ENCODE measurements at regions not wholly inside any gene's neighbourhood (a gene's known extent, or its start where the extent isn't known, plus 50 kb on each side); places are given as distances from the start of the nearest gene placed in this dataset.

GRCh38 chr2:46848447-46848846 is 67.2 kb downstream of the MCFD2 start:
- no peak overlapping the region for H3K9ac ChIP-seq (ENCODE audit: extremely low read depth, low read length, poor library complexity, severe bottlenecking)
- 85 to 92% methylated on average over 5 of the region's 5 CpGs for WGBS, 2 experiments (ENCODE audit: insufficient coverage in 1 of 2, insufficient read length in 1 of 2)

GRCh38 chr2:46847726-46848412 is 67.7 kb downstream of the MCFD2 start:
- Histone ChIP-seq H3K4me3 (ENCODE audit: low read length) (no peak overlapping the region), H3K4me1 (ENCODE audit: control insufficient read depth, insufficient read depth, low read length) (no peaks in the 10 kb centered on the region), H3K27me3 (ENCODE audit: control insufficient read depth, insufficient read depth, low read length, poor library complexity, severe bottlenecking) (no peaks in the 10 kb centered on the region), H3K27ac (ENCODE audit: low read depth, low read length) (no peak overlapping the region), H3K36me3 (ENCODE audit: control insufficient read depth, insufficient read depth, low read length) (no peaks in the 10 kb centered on the region), H3K9ac (ENCODE audit: extremely low read depth, low read length, poor library complexity, severe bottlenecking) (no peak overlapping the region), H3K9me3 (ENCODE audit: control insufficient read depth, low read length) (no peaks in the 10 kb centered on the region)
- Mint-ChIP-seq H3K27ac (no peak overlapping the region), H3K36me3 (ENCODE audit: low read depth) (no peaks in the 10 kb centered on the region), H3K9me3 (no peaks in the 10 kb centered on the region), H3K4me1 (no peaks in the 10 kb centered on the region), H3K27me3 (ENCODE audit: insufficient read depth) (peaks cover 4% of the 10 kb centered on the region), H3K4me3 (no peak overlapping the region)
- no peak for TF ChIP-seq CTCF (conservative IDR thresholded peaks at IDR 0.05)
- DNase-seq, result no peak
- whole genome bisulfite sequencing, 2 experiments (ENCODE audit: insufficient coverage in 1 of 2, insufficient read length in 1 of 2), result 91 to 94% methylated on average over 5 of the region's 5 CpGs

More at GRCh38 chr2:46848447-46848846, 67.2 kb downstream of the MCFD2 start:
- Mint-ChIP-seq H3K9me3 (no peaks in the 10 kb centered on the region), H3K27ac (no peak overlapping the region), H3K36me3 (ENCODE audit: low read depth) (no peaks in the 10 kb centered on the region), H3K4me1 (no peaks in the 10 kb centered on the region), H3K27me3 (ENCODE audit: insufficient read depth) (peaks cover 4% of the 10 kb centered on the region), H3K4me3 (no peak overlapping the region)
- Histone ChIP-seq H3K36me3 (ENCODE audit: control insufficient read depth, insufficient read depth, low read length) (no peaks in the 10 kb centered on the region), H3K4me1 (ENCODE audit: control insufficient read depth, insufficient read depth, low read length) (no peaks in the 10 kb centered on the region), H3K27ac (ENCODE audit: low read depth, low read length) (no peak overlapping the region), H3K27me3 (ENCODE audit: control insufficient read depth, insufficient read depth, low read length, poor library complexity, severe bottlenecking) (no peaks in the 10 kb centered on the region), H3K4me3 (ENCODE audit: low read length) (no peak overlapping the region), H3K9me3 (ENCODE audit: control insufficient read depth, low read length) (no peaks in the 10 kb centered on the region)
- no peak for TF ChIP-seq CTCF (conservative IDR thresholded peaks at IDR 0.05)
- no peak for DNase-seq

DNA sequence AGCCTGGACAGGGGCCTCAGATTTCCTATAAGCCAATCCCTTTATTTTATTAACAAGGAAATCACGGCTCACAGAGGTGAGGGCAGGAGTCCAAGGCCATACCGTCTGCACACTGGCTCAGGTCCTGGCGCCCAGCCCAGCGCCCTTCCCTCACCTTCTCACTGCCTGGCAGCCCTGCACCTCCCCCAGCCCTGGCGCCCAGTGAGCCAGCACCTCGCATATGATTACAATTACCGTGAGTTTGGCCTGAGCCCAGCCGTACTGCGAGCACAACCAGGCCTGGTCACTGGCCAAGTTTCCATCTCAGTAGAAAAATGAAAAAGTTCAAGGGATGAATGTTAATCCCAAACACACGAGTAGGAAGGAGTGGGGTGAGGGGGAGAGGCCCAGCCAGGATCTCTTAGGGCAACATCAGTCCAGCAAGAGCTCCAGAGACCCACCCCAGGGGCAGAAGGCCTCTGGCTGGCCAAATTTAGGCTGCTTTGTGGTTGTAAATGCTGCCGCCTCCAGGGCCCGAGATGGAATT is 68.4 kb downstream of the MCFD2 start:
- Histone ChIP-seq H3K27me3 (ENCODE audit: control insufficient read depth, insufficient read depth, low read length, poor library complexity, severe bottlenecking) (no peaks in the 10 kb centered on the region), H3K9me3 (ENCODE audit: control insufficient read depth, low read length) (no peaks in the 10 kb centered on the region), H3K4me1 (ENCODE audit: control insufficient read depth, insufficient read depth, low read length) (no peaks in the 10 kb centered on the region), H3K4me3 (ENCODE audit: low read length) (no peak overlapping the region), H3K36me3 (ENCODE audit: control insufficient read depth, insufficient read depth, low read length) (no peaks in the 10 kb centered on the region), H3K27ac (ENCODE audit: low read depth, low read length) (no peak overlapping the region), H3K9ac (ENCODE audit: extremely low read depth, low read length, poor library complexity, severe bottlenecking) (no peak overlapping the region)
- Mint-ChIP-seq H3K9me3 (no peaks in the 10 kb centered on the region), H3K27ac (no peak overlapping the region), H3K27me3 (ENCODE audit: insufficient read depth) (peaks cover 4% of the 10 kb centered on the region), H3K36me3 (ENCODE audit: low read depth) (no peaks in the 10 kb centered on the region), H3K4me3 (no peak overlapping the region), H3K4me1 (no peaks in the 10 kb centered on the region)
- TF ChIP-seq CTCF (conservative IDR thresholded peaks at IDR 0.05), result no peak
- 87 to 92% methylated on average over 3 to 12 of the region's 12 CpGs for WGBS, 2 experiments (ENCODE audit: insufficient coverage in 1 of 2, insufficient read length in 1 of 2)
- DNase-seq, result no peak

Measured in endodermal cell (in vitro differentiated cells).